K562 (cell line): ENCODE measurements at regions not wholly inside any gene's neighbourhood (a gene's known extent, or its start where the extent isn't known, plus 50 kb on each side); places are given as distances from the start of the nearest gene placed in this dataset.

Experiments used
- ATAC-seq: fragments of 200-7000 bp; cut with Tn5 transposase; 3 replicates; pipeline ENCODE4 v1.9.1; 2020; ENCODE audit warnings: moderate library complexity
- BruUV-seq: library from RNA; stranded (reverse); fragments of 400-500 nt; replicated peaks from 2 replicates; lab custom pipeline; 2021; lab: Mats Ljungman, UMichigan
- CTCF ChIA-PET: fragments of 300-600 bp; formaldehyde crosslinking; extraction: SDS; loops from one replicate; lab custom pipeline; 2021; ENCODE audit warnings: low intra/inter-chr PET ratio; lab: Yijun Ruan, JAX
- POLR2A ChIA-PET: fragments of 300-600, 350-650 bp; sonication (Branson Sonifier 250); formaldehyde crosslinking; extraction: SDS; loops from one replicate; lab custom pipeline; 2021; ENCODE audit warnings: antibody characterized with exemption, inconsistent platforms; lab: Yijun Ruan, JAX
- DNase-seq, 4 experiments: peaks; one replicate each; pipeline versions ENCODE4 v3.0.0 to v3.0.0-alpha.2; 2011 to 2018; ENCODE audit warnings: low spot score in 3 of 4, mixed read lengths in 3 of 4; ENCODE audit errors: extremely low read depth in 1 of 4
- FAIRE-seq: peaks from 2 replicates; lab custom pipeline; 2011; peaks lifted over from hg19 to GRCh38; lab: Jason Lieb, UNC
- H2AFZ ChIP-seq: 2 replicates; pipeline ENCODE4 v1.6.0; 2011; ENCODE audit warnings: low read depth, low read length, control low read depth, inconsistent platforms
- H3K27ac ChIP-seq: fragments of 200-600 bp; 3 replicates; pipeline ENCODE4 v1.8.0; 2011; ENCODE audit warnings: low read depth, mild to moderate bottlenecking, control low read depth, inconsistent platforms, low read length, moderate library complexity, mixed read lengths; ENCODE audit errors: extremely low read depth
- H3K27me3 ChIP-seq, 2 experiments: fragments of 300-600 bp in 1 of 2; 2 replicates in 1 of 2; 3 replicates in 1 of 2; pipeline versions ENCODE4 v1.6.0 to v1.8.0; 2011; ENCODE audit warnings: inconsistent platforms in 2 of 2, low read length in 2 of 2, mild to moderate bottlenecking in 1 of 2, mixed read lengths in 1 of 2, moderate library complexity in 1 of 2; ENCODE audit not compliant: control insufficient read depth in 2 of 2, insufficient read depth in 2 of 2
- H3K36me3 ChIP-seq: fragments of 300-600 bp; 3 replicates; pipeline ENCODE4 v1.8.0; 2011; ENCODE audit warnings: mild to moderate bottlenecking, low read length, inconsistent platforms; ENCODE audit not compliant: control insufficient read depth, insufficient read depth
- H3K4me1 ChIP-seq, 2 experiments: fragments of 200-600 bp in 1 of 2; replicated peaks in 1 of 2; 2 replicates in 1 of 2; 3 replicates in 1 of 2; pipeline versions ENCODE4 v1.5.1 to v1.8.0; 2011; ENCODE audit warnings: inconsistent platforms in 2 of 2, low read length in 2 of 2, mild to moderate bottlenecking in 1 of 2, mixed read lengths in 1 of 2, moderate library complexity in 1 of 2; ENCODE audit not compliant: control insufficient read depth in 2 of 2, insufficient read depth in 2 of 2
- H3K4me2 ChIP-seq: 2 replicates; pipeline ENCODE4 v1.6.1; 2011; ENCODE audit warnings: low read length, control low read depth, inconsistent platforms, mixed read lengths; ENCODE audit not compliant: insufficient read depth
- H3K4me3 ChIP-seq: fragments of 200-600 bp; sonication (generic), shearing (Covaris generic); 2 replicates; pipeline ENCODE4 v1.5.1; 2016; ENCODE audit warnings: control low read depth, inconsistent platforms
- H3K79me2 ChIP-seq: fragments of 200-600 bp; 3 replicates; pipeline ENCODE4 v1.8.0; 2011; ENCODE audit warnings: low read length, inconsistent platforms; ENCODE audit not compliant: control insufficient read depth, insufficient read depth
- H3K9ac ChIP-seq, 2 experiments: 2 replicates each; pipeline versions ENCODE4 v1.6.0 to v1.6.1; 2011; ENCODE audit warnings: low read depth in 2 of 2, low read length in 2 of 2, control low read depth in 1 of 2, inconsistent platforms in 1 of 2, mild to moderate bottlenecking in 1 of 2, mixed read lengths in 1 of 2; ENCODE audit not compliant: insufficient read depth in 1 of 2
- H3K9me1 ChIP-seq: one replicate; pipeline ENCODE4 v1.6.0; 2011; ENCODE audit warnings: inconsistent platforms, mild to moderate bottlenecking, low read length, moderate library complexity; ENCODE audit not compliant: control insufficient read depth, insufficient read depth
- H3K9me3 ChIP-seq: replicated peaks from 2 replicates; pipeline ENCODE4 v1.5.1; 2011; ENCODE audit warnings: low read depth, low read length, inconsistent platforms; ENCODE audit not compliant: control insufficient read depth, insufficient read depth
- H4K20me1 ChIP-seq: replicated peaks from 2 replicates; pipeline ENCODE4 v1.6.1; 2011; ENCODE audit warnings: low read length, inconsistent platforms, mixed read lengths; ENCODE audit not compliant: control insufficient read depth, insufficient read depth
- CHD1 ChIP-seq: fragments of 200-600 bp; sonication (generic); IDR thresholded peaks from one replicate; pipeline ENCODE4 v1.6.1; 2012; ENCODE audit warnings: mild to moderate bottlenecking, moderate library complexity, low read length, inconsistent platforms
- FOXO4 ChIP-seq: fragments of 450-650 bp; formaldehyde crosslinking; IDR thresholded peaks from 2 replicates; pipeline ENCODE4 v1.4.0; 2020; ENCODE audit warnings: mild to moderate bottlenecking, moderate library complexity
- SFPQ ChIP-seq: fragments of 200-400 bp; formaldehyde crosslinking; IDR thresholded peaks from 2 replicates; pipeline ENCODE4 v1.6.1; 2017; ENCODE audit warnings: mild to moderate bottlenecking, low read depth, low read length, moderate library complexity
- XRCC3 ChIP-seq: fragments of 450-650 bp; IDR thresholded peaks from 2 replicates; pipeline ENCODE4 v1.6.1; 2017; ENCODE audit warnings: mild to moderate bottlenecking, moderate library complexity
- ZNF146 ChIP-seq: IDR thresholded peaks from one replicate; pipeline ENCODE4 v1.6.1; 2018; ENCODE audit warnings: missing compliant biosample characterization; ENCODE audit not compliant: unreplicated experiment
- ZNF280B ChIP-seq: fragments of 250-450 bp; sonication (Bioruptor Pico); IDR thresholded peaks from 2 replicates; pipeline ENCODE4 v1.5.1; 2021; ENCODE audit warnings: mild to moderate bottlenecking
- WGBS: fragments of 100-300 bp; shearing (Covaris generic); methylation state at CpG from one replicate; pipeline ENCODE4 v1.1.6; 2016; ENCODE audit warnings: low coverage, mixed read lengths; ENCODE audit not compliant: insufficient coverage; ENCODE audit errors: missing lambda C conversion rate; 5-methylcytosine and 5-hydroxymethylcytosine counted together
- in situ Hi-C: fragments of 300-500 bp; cut with MboI; formaldehyde crosslinking; loops from 4 replicates; pipeline ENCODE4 v1.15.0; 2018; ENCODE audit warnings: inconsistent platforms, mixed read lengths
- intact Hi-C: fragments of 100-400 bp; cut with micrococcal nuclease; formaldehyde crosslinking; loops from 2 replicates; pipeline ENCODE4 v1.14.2; 2022

GRCh38 chr11:127733552-127733951, 733.0 kb upstream of the KIRREL3 start:
- FAIRE-seq (no peak), DNase-seq (no peak), ATAC-seq (no peak)
- Histone ChIP-seq H3K27ac (no peak overlapping the region), H3K4me2 (no peak overlapping the region), H3K36me3 (no peaks in the 10 kb centered on the region), H3K4me3 (no peak overlapping the region), H3K27me3 (no peaks in the 10 kb centered on the region), H3K9me3 (no peaks in the 10 kb centered on the region), H3K79me2 (no peaks in the 10 kb centered on the region), H3K9me1 (no peaks in the 10 kb centered on the region), H3K9ac (no peak overlapping the region), H2AFZ (no peak overlapping the region), H4K20me1 (no peaks in the 10 kb centered on the region), H3K4me1 (no peaks in the 10 kb centered on the region)
- intact Hi-C loops (no loop called here), in situ Hi-C loops (no loop called here)
- ChIA-PET POLR2A (no interaction called here), CTCF (no interaction called here)
- no TSS peak for BruUV-seq
- WGBS: 0% methylated on average over 3 of the region's 4 CpGs
- no peak for TF ChIP-seq ZNF280B (CRISPR knock-in tag)
- no peak for TF ChIP-seq FOXO4 (CRISPR knock-in tag)

- no peak overlapping the region for H2AFZ ChIP-seq
- in situ Hi-C loops: no loop called here
- ChIA-PET POLR2A (no interaction called here), CTCF (no interaction called here)
- no peak for FAIRE-seq
- 0% methylated on average over 1 of the region's 1 CpG for WGBS
- DNase-seq: no peak
- H3K79me2 ChIP-seq: no peaks in the 10 kb centered on the region
- no peaks in the 10 kb centered on the region for H3K36me3 ChIP-seq
- ATAC-seq: no peak
- H3K27me3 ChIP-seq: no peaks in the 10 kb centered on the region
- intact Hi-C loops: no loop called here
- H3K9me1 ChIP-seq: no peaks in the 10 kb centered on the region
- H3K27ac ChIP-seq: no peak overlapping the region
- no peaks in the 10 kb centered on the region for H3K4me1 ChIP-seq
- TF ChIP-seq CHD1: no peak
- no peak for TF ChIP-seq XRCC3
- TF ChIP-seq SFPQ: no peak
- no peak for TF ChIP-seq ZNF146 (CRISPR knock-in tag)
- H4K20me1 ChIP-seq: no peaks in the 10 kb centered on the region
- no peak overlapping the region for H3K9ac ChIP-seq
- no peaks in the 10 kb centered on the region; the same call in 1 of the 2 replicates for H3K9me3 ChIP-seq
- no peak overlapping the region for H3K4me3 ChIP-seq
- no TSS peak for BruUV-seq
- H3K4me2 ChIP-seq: no peak overlapping the region
These were observed 725.8 kb upstream of the KIRREL3 start for GRCh38 chr11:127726367-127726766.
